ENCODE measurements at regions not wholly inside any gene's neighbourhood (a gene's known extent, or its start where the extent isn't known, plus 50 kb on each side); places are given as distances from the start of the nearest gene placed in this dataset.

DNA sequence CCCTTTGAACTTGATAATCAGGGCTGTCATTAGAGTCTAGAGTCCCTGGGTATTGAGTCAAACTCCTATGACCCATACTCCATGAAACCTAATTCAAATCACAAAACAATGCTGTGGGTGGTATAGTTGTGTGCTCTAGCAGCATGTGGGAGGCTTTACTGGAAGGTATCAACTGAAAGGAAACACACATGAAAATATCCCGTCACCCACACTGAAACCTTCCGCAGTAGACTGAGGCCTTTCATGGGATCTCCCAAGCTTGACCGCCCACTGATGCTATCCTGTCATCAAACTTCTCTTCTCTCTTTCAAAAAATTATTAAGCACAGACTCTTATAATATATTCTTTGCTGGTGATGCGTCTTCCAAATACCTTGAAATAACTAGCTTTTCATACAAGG is 569.1 kb upstream of the MEF2C start:
- TF ChIP-seq, protein P1, sequence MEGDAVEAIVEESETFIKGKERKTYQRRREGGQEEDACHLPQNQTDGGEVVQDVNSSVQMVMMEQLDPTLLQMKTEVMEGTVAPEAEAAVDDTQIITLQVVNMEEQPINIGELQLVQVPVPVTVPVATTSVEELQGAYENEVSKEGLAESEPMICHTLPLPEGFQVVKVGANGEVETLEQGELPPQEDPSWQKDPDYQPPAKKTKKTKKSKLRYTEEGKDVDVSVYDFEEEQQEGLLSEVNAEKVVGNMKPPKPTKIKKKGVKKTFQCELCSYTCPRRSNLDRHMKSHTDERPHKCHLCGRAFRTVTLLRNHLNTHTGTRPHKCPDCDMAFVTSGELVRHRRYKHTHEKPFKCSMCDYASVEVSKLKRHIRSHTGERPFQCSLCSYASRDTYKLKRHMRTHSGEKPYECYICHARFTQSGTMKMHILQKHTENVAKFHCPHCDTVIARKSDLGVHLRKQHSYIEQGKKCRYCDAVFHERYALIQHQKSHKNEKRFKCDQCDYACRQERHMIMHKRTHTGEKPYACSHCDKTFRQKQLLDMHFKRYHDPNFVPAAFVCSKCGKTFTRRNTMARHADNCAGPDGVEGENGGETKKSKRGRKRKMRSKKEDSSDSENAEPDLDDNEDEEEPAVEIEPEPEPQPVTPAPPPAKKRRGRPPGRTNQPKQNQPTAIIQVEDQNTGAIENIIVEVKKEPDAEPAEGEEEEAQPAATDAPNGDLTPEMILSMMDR (conservative IDR thresholded peaks at IDR 0.05; ENCODE audit: low read length) = no peak
- no peak for TF ChIP-seq EZH2phosphoT487 (IDR thresholded peaks at IDR 0.05; ENCODE audit: borderline replicate concordance, low read depth, low read length)

Data from OCI-LY7 (cell line).